CD8-positive, alpha-beta memory T cell (primary cell): ENCODE measurements at regions not wholly inside any gene's neighbourhood (a gene's known extent, or its start where the extent isn't known, plus 50 kb on each side); places are given as distances from the start of the nearest gene placed in this dataset.

Experiments
- CTCF ChIA-PET: fragments of 350-600 bp; sonication (Branson Sonifier 250); formaldehyde crosslinking; loops from one replicate; lab custom pipeline; 2021; ENCODE audit warnings: antibody characterized with exemption; lab: Charles Lee
- POLR2A ChIA-PET: fragments of 350-600 bp; sonication (Branson Sonifier 250); formaldehyde crosslinking; loops from one replicate; lab custom pipeline; 2021; ENCODE audit warnings: antibody characterized with exemption; lab: Charles Lee
- DNase-seq, 5 donors: peaks; one replicate each; pipeline versions ENCODE4 v3.0.0 to v3.0.0-alpha.2; 2020 to 2022; ENCODE audit warnings: mixed read lengths in 1 of 5
- H3K27ac ChIP-seq: one replicate; pipeline ENCODE4 v1.7.0; 2013; ENCODE audit warnings: low read depth, mild to moderate bottlenecking, low read length, moderate library complexity
- H3K27me3 ChIP-seq: 2 replicates; pipeline ENCODE4 v1.7.0; 2013; ENCODE audit warnings: low read length, mild to moderate bottlenecking; ENCODE audit not compliant: insufficient read depth, poor library complexity, severe bottlenecking
- H3K36me3 ChIP-seq: 2 replicates; pipeline ENCODE4 v1.7.0; 2013; ENCODE audit warnings: mild to moderate bottlenecking, low read length, moderate library complexity; ENCODE audit not compliant: insufficient read depth
- H3K4me1 ChIP-seq: 2 replicates; pipeline ENCODE4 v1.7.0; 2013; ENCODE audit warnings: mild to moderate bottlenecking, low read length, moderate library complexity; ENCODE audit not compliant: insufficient read depth
- H3K4me3 ChIP-seq: 2 replicates; pipeline ENCODE4 v1.7.0; 2013; ENCODE audit warnings: mild to moderate bottlenecking, low read length
- H3K9me3 ChIP-seq: 2 replicates; pipeline ENCODE4 v1.7.0; 2013; ENCODE audit warnings: mild to moderate bottlenecking, low read length
- H3K27ac Mint-ChIP-seq, 8 donors: one replicate each; pipeline ENCODE4 v1.8.0; 2020 to 2021; ENCODE audit warnings: mixed read lengths in 8 of 8, mild to moderate bottlenecking in 6 of 8, inconsistent platforms in 3 of 8, moderate library complexity in 3 of 8
- H3K27me3 Mint-ChIP-seq, 2 donors: one replicate each; pipeline ENCODE4 v1.8.0; 2020 to 2021; ENCODE audit warnings: mixed read lengths in 2 of 2, mild to moderate bottlenecking in 1 of 2, moderate library complexity in 1 of 2
- H3K36me3 Mint-ChIP-seq, 3 donors: one replicate each; pipeline ENCODE4 v1.8.0; 2020 to 2021; ENCODE audit warnings: mixed read lengths in 3 of 3, inconsistent platforms in 1 of 3, mild to moderate bottlenecking in 1 of 3
- H3K4me1 Mint-ChIP-seq, 3 donors: one replicate each; pipeline ENCODE4 v1.8.0; 2020 to 2021; ENCODE audit warnings: mixed read lengths in 3 of 3, inconsistent platforms in 1 of 3, mild to moderate bottlenecking in 1 of 3
- H3K4me3 Mint-ChIP-seq, 7 donors: one replicate each; pipeline ENCODE4 v1.8.0; 2020 to 2021; ENCODE audit warnings: mixed read lengths in 7 of 7, mild to moderate bottlenecking in 6 of 7, moderate library complexity in 4 of 7, inconsistent platforms in 2 of 7
- H3K9me3 Mint-ChIP-seq, 5 donors: one replicate each; pipeline ENCODE4 v1.8.0; 2020 to 2022; ENCODE audit warnings: mixed read lengths in 5 of 5, mild to moderate bottlenecking in 3 of 5, moderate library complexity in 2 of 5, inconsistent platforms in 1 of 5

GRCh38 chr10:27611744-27612550 is 107.8 kb downstream of the RAB18 start:
- no peak for DNase-seq
- Mint-ChIP-seq H3K9me3 (no peaks in the 10 kb centered on the region), H3K4me1 (peaks cover 0 to 16% (median 13%) of the 10 kb centered on the region in 3 donors), H3K27ac (no peak overlapping the region), H3K36me3 (peaks cover 0 to 6% (median 0%) of the 10 kb centered on the region in 3 donors), H3K27me3 (peaks cover 0 to 8% of the 10 kb centered on the region in 2 donors), H3K4me3 (no peak overlapping the region)
- peaks cover 3% of the 10 kb centered on the region for H3K27me3 ChIP-seq
- H3K9me3 ChIP-seq = no peaks in the 10 kb centered on the region
- no peaks in the 10 kb centered on the region for H3K36me3 ChIP-seq
- ChIA-PET CTCF (no interaction called here), POLR2A (no interaction called here)
- no peak overlapping the region for H3K4me3 ChIP-seq
- no peaks in the 10 kb centered on the region for H3K4me1 ChIP-seq
- no peak overlapping the region for H3K27ac ChIP-seq

- peaks cover 0 to 8% of the 10 kb centered on the region in 2 donors for H3K27me3 Mint-ChIP-seq
- H3K36me3 Mint-ChIP-seq = peaks cover 0 to 6% (median 0%) of the 10 kb centered on the region in 3 donors
- Histone ChIP-seq H3K36me3 (no peaks in the 10 kb centered on the region), H3K27ac (no peak overlapping the region), H3K27me3 (peaks cover 3% of the 10 kb centered on the region), H3K9me3 (no peaks in the 10 kb centered on the region), H3K4me3 (no peak overlapping the region), H3K4me1 (no peaks in the 10 kb centered on the region)
- H3K9me3 Mint-ChIP-seq = no peaks in the 10 kb centered on the region
- no peak for DNase-seq
- H3K4me1 Mint-ChIP-seq = peaks cover 0 to 16% (median 13%) of the 10 kb centered on the region in 3 donors
- no peak overlapping the region for H3K4me3 Mint-ChIP-seq
- no peak overlapping the region for H3K27ac Mint-ChIP-seq
- ChIA-PET CTCF (no interaction called here), POLR2A (no interaction called here)
These were observed 108.5 kb downstream of the RAB18 start for GRCh38 chr10:27612551-27613035.

GRCh38 chr10:27614776-27615175 is 110.7 kb downstream of the RAB18 start:
- Histone ChIP-seq H3K27me3 (peaks cover 3% of the 10 kb centered on the region), H3K9me3 (no peaks in the 10 kb centered on the region), H3K4me1 (no peaks in the 10 kb centered on the region), H3K27ac (no peak overlapping the region), H3K36me3 (no peaks in the 10 kb centered on the region), H3K4me3 (no peak overlapping the region)
- DNase-seq = no peak
- H3K27ac Mint-ChIP-seq = peak overlapping the region in 2 of 8 donors; percentile 21 to 61
- H3K27me3 Mint-ChIP-seq = peaks cover 6 to 19% of the 10 kb centered on the region in 2 donors
- H3K4me1 Mint-ChIP-seq = peaks cover 0 to 10% (median 9%) of the 10 kb centered on the region in 3 donors
- H3K36me3 Mint-ChIP-seq = peaks cover 0 to 12% (median 0%) of the 10 kb centered on the region in 3 donors
- H3K9me3 Mint-ChIP-seq = no peaks in the 10 kb centered on the region
- POLR2A ChIA-PET = no interaction called here
- CTCF ChIA-PET = no interaction called here
- peak overlapping the region in 3 of 7 donors; percentile 21 to 62 (median 32) for H3K4me3 Mint-ChIP-seq

GRCh38 chr10:27618036-27618615 is 114.0 kb downstream of the RAB18 start:
- ChIA-PET POLR2A (no interaction called here), CTCF (no interaction called here)
- DNase-seq = no peak
- peaks cover 0 to 12% (median 0%) of the 10 kb centered on the region in 3 donors for H3K36me3 Mint-ChIP-seq
- no peaks in the 10 kb centered on the region for H3K9me3 ChIP-seq
- no peak overlapping the region for H3K4me3 Mint-ChIP-seq
- peaks cover 3% of the 10 kb centered on the region for H3K27me3 ChIP-seq
- no peak overlapping the region for H3K27ac Mint-ChIP-seq
- no peak overlapping the region for H3K27ac ChIP-seq
- H3K27me3 Mint-ChIP-seq = peaks cover 7 to 26% of the 10 kb centered on the region in 2 donors
- no peaks in the 10 kb centered on the region for H3K36me3 ChIP-seq
- H3K9me3 Mint-ChIP-seq = no peaks in the 10 kb centered on the region
- H3K4me1 Mint-ChIP-seq = peaks cover 0 to 10% (median 9%) of the 10 kb centered on the region in 3 donors
- no peaks in the 10 kb centered on the region for H3K4me1 ChIP-seq
- H3K4me3 ChIP-seq = no peak overlapping the region

- DNase-seq = no peak
- no peak overlapping the region for H3K4me3 Mint-ChIP-seq
- peaks cover 12 to 33% of the 10 kb centered on the region in 2 donors for H3K27me3 Mint-ChIP-seq
- H3K27ac Mint-ChIP-seq = no peak overlapping the region
- H3K4me1 Mint-ChIP-seq = peaks cover 0 to 10% (median 9%) of the 10 kb centered on the region in 3 donors
- H3K36me3 Mint-ChIP-seq = peaks cover 0 to 9% (median 2%) of the 10 kb centered on the region in 3 donors
- Histone ChIP-seq H3K4me1 (no peaks in the 10 kb centered on the region), H3K36me3 (no peaks in the 10 kb centered on the region), H3K27me3 (peaks cover 3% of the 10 kb centered on the region), H3K9me3 (no peaks in the 10 kb centered on the region), H3K4me3 (no peak overlapping the region), H3K27ac (no peak overlapping the region)
- no peaks in the 10 kb centered on the region for H3K9me3 Mint-ChIP-seq
- CTCF ChIA-PET = no interaction called here
- POLR2A ChIA-PET = no interaction called here
These were observed 114.8 kb downstream of the RAB18 start for GRCh38 chr10:27618906-27619305.

- Mint-ChIP-seq H3K27ac (no peak overlapping the region), H3K36me3 (peaks cover 0 to 9% (median 2%) of the 10 kb centered on the region in 3 donors), H3K4me1 (peaks cover 0 to 10% (median 9%) of the 10 kb centered on the region in 3 donors), H3K9me3 (no peaks in the 10 kb centered on the region), H3K4me3 (no peak overlapping the region), H3K27me3 (peaks cover 14 to 36% of the 10 kb centered on the region in 2 donors)
- POLR2A ChIA-PET = no interaction called here
- Histone ChIP-seq H3K4me1 (no peaks in the 10 kb centered on the region), H3K27ac (no peak overlapping the region), H3K4me3 (no peak overlapping the region), H3K27me3 (no peaks in the 10 kb centered on the region), H3K9me3 (no peaks in the 10 kb centered on the region), H3K36me3 (no peaks in the 10 kb centered on the region)
- CTCF ChIA-PET = no interaction called here
- no peak for DNase-seq
These were observed 115.2 kb downstream of the RAB18 start for GRCh38 chr10:27619329-27619728.

GRCh38 chr10:27620430-27621397 is 116.6 kb downstream of the RAB18 start:
- ChIA-PET POLR2A (no interaction called here), CTCF (no interaction called here)
- peaks cover 16 to 42% of the 10 kb centered on the region in 2 donors for H3K27me3 Mint-ChIP-seq
- H3K4me3 ChIP-seq = no peak overlapping the region
- H3K4me1 Mint-ChIP-seq = no peaks in the 10 kb centered on the region
- H3K36me3 ChIP-seq = no peaks in the 10 kb centered on the region
- no peak overlapping the region for H3K27ac ChIP-seq
- H3K27ac Mint-ChIP-seq = no peak overlapping the region
- H3K9me3 ChIP-seq = no peaks in the 10 kb centered on the region
- H3K4me1 ChIP-seq = no peaks in the 10 kb centered on the region
- H3K4me3 Mint-ChIP-seq = no peak overlapping the region
- H3K27me3 ChIP-seq = no peaks in the 10 kb centered on the region
- H3K36me3 Mint-ChIP-seq = peaks cover 0 to 9% (median 2%) of the 10 kb centered on the region in 3 donors
- DNase-seq = no peak
- no peaks in the 10 kb centered on the region for H3K9me3 Mint-ChIP-seq
